Endothelial cell of umbilical vein (primary cell): ENCODE measurements at regions not wholly inside any gene's neighbourhood (a gene's known extent, or its start where the extent isn't known, plus 50 kb on each side); places are given as distances from the start of the nearest gene placed in this dataset.

Experiments used
- BruUV-seq: library from RNA; stranded (reverse); fragments of 400-500 nt; replicated peaks from 2 replicates; lab custom pipeline; 2021; lab: Mats Ljungman, UMichigan
- CTCF ChIA-PET: fragments of 300-600, 350-600 bp; sonication (Branson Sonifier 250); formaldehyde crosslinking; loops from one replicate; lab custom pipeline; 2021; ENCODE audit warnings: antibody characterized with exemption, inconsistent platforms; lab: Charles Lee
- POLR2A ChIA-PET: fragments of 300-600, 350-600 bp; sonication (Branson Sonifier 250); formaldehyde crosslinking; loops from one replicate; lab custom pipeline; 2021; ENCODE audit warnings: antibody characterized with exemption, inconsistent platforms; lab: Charles Lee
- DNase-seq: peaks from one replicate; pipeline ENCODE4 v3.0.0-alpha.2; 2011; ENCODE audit warnings: low read depth, low spot score
- FAIRE-seq: peaks from 2 replicates; lab custom pipeline; 2011; peaks lifted over from hg19 to GRCh38; lab: Jason Lieb, UNC
- H2AFZ ChIP-seq: 2 replicates; pipeline ENCODE4 v1.6.0; 2012; ENCODE audit warnings: low read depth, low read length, control low read depth, inconsistent platforms
- H3K27ac ChIP-seq: 2 replicates; pipeline ENCODE4 v1.5.1; 2011; ENCODE audit warnings: low read depth, mild to moderate bottlenecking, control low read depth, low read length, moderate library complexity; ENCODE audit not compliant: insufficient read depth
- H3K27me3 ChIP-seq, 2 experiments: 2 replicates each; pipeline versions ENCODE4 v1.6.0 to v1.6.1; 2011; ENCODE audit warnings: low read length in 2 of 2, mixed read lengths in 1 of 2; ENCODE audit not compliant: control insufficient read depth in 2 of 2, insufficient read depth in 2 of 2
- H3K36me3 ChIP-seq, 2 experiments: 2 replicates in 1 of 2; 3 replicates in 1 of 2; pipeline ENCODE4 v1.5.1; 2011; ENCODE audit warnings: low read length in 2 of 2, mild to moderate bottlenecking in 1 of 2, moderate library complexity in 1 of 2; ENCODE audit not compliant: control insufficient read depth in 2 of 2, insufficient read depth in 2 of 2; ENCODE audit errors: extremely low read depth in 1 of 2
- H3K4me1 ChIP-seq: 3 replicates; pipeline ENCODE4 v1.5.1; 2011; ENCODE audit warnings: mild to moderate bottlenecking, low read length; ENCODE audit not compliant: control insufficient read depth, insufficient read depth; ENCODE audit errors: extremely low read depth
- H3K4me2 ChIP-seq: 2 replicates; pipeline ENCODE4 v1.6.1; 2011; ENCODE audit warnings: low read length, control low read depth, mixed read lengths; ENCODE audit not compliant: insufficient read depth
- H3K4me3 ChIP-seq, 3 experiments: fragments of 200-600 bp in 1 of 3; sonication (generic), shearing (Covaris generic) in 1 of 3; replicated peaks in 1 of 3; 2 replicates each; pipeline ENCODE4 v1.5.1; 2011 to 2016; ENCODE audit warnings: control low read depth in 3 of 3, low read length in 3 of 3, mild to moderate bottlenecking in 2 of 3, inconsistent platforms in 1 of 3, low read depth in 1 of 3, moderate library complexity in 1 of 3; ENCODE audit not compliant: insufficient read depth in 1 of 3
- H3K79me2 ChIP-seq: 2 replicates; pipeline ENCODE4 v1.6.0; 2012; ENCODE audit warnings: low read length, inconsistent platforms; ENCODE audit not compliant: control insufficient read depth, insufficient read depth
- H3K9ac ChIP-seq: replicated peaks from 2 replicates; pipeline ENCODE3; 2011; ENCODE audit warnings: low read length, control low read depth; ENCODE audit not compliant: insufficient read depth; ENCODE audit errors: extremely low read depth
- H3K9me1 ChIP-seq: replicated peaks from 3 replicates; pipeline ENCODE4 v1.6.0; 2011; ENCODE audit warnings: mild to moderate bottlenecking, low read length; ENCODE audit not compliant: control insufficient read depth, insufficient read depth; ENCODE audit errors: extremely low read depth
- H3K9me3 ChIP-seq: replicated peaks from 2 replicates; pipeline ENCODE4 v1.5.1; 2012; ENCODE audit warnings: low read length, inconsistent platforms; ENCODE audit not compliant: control insufficient read depth, insufficient read depth
- H4K20me1 ChIP-seq: replicated peaks from 2 replicates; pipeline ENCODE3; 2011; ENCODE audit warnings: mild to moderate bottlenecking, low read length; ENCODE audit not compliant: control insufficient read depth, insufficient read depth; ENCODE audit errors: extremely low read depth
- EZH2 ChIP-seq: IDR thresholded peaks from 2 replicates; pipeline ENCODE4 v1.6.1; 2012; ENCODE audit warnings: borderline replicate concordance, low read depth, mild to moderate bottlenecking, moderate library complexity, low read length, inconsistent platforms; ENCODE audit not compliant: severe bottlenecking
- FOS ChIP-seq: IDR thresholded peaks from 2 replicates; pipeline ENCODE4 v1.6.1; 2011; ENCODE audit warnings: mild to moderate bottlenecking, low read length, moderate library complexity, borderline replicate concordance; ENCODE audit not compliant: insufficient read depth
- GATA2 ChIP-seq: IDR thresholded peaks from 2 replicates; pipeline ENCODE4 v1.7.0; 2011; ENCODE audit warnings: low read depth, mild to moderate bottlenecking, moderate library complexity, mixed read lengths, low read length; ENCODE audit not compliant: insufficient read length, insufficient read depth
- JUN ChIP-seq: IDR thresholded peaks from 2 replicates; pipeline ENCODE4 v1.6.1; 2011; ENCODE audit warnings: borderline replicate concordance, low read depth; ENCODE audit not compliant: insufficient read length, insufficient read depth
- MAX ChIP-seq: IDR thresholded peaks from 2 replicates; pipeline ENCODE4 v1.6.1; 2011; ENCODE audit not compliant: insufficient read depth, insufficient read length
- MYC ChIP-seq: IDR thresholded peaks from one replicate; pipeline ENCODE4 v1.6.1; 2011; ENCODE audit warnings: mild to moderate bottlenecking, low read depth, low read length
- POLR2A ChIP-seq: IDR thresholded peaks from 2 replicates; pipeline ENCODE4 v1.6.1; 2012; ENCODE audit warnings: low read depth, mild to moderate bottlenecking, control low read depth, low read length
- POLR2AphosphoS5 ChIP-seq: IDR thresholded peaks from 2 replicates; pipeline ENCODE4 v1.6.1; 2012; ENCODE audit warnings: low read depth, mild to moderate bottlenecking, control low read depth, low read length, moderate library complexity; ENCODE audit not compliant: insufficient read depth
- dilution Hi-C: fragments of 300-500 bp; cut with MboI; formaldehyde crosslinking; loops from one replicate; pipeline ENCODE4 v1.15.0; 2019; ENCODE audit warnings: low sequenced_read_pairs; ENCODE audit not compliant: extremely low pct_ligation_motif_present
- intact Hi-C: fragments of 100-400 bp; cut with micrococcal nuclease; formaldehyde crosslinking; loops from one replicate; pipeline ENCODE4 v1.10.0; 2022
- TF ChIP-seq, protein P1 (sequence below), 2 donors: IDR thresholded peaks; 1 replicate in 1 of 2; 2 replicates in 1 of 2; pipeline ENCODE4 v1.5.1; 2011; ENCODE audit warnings: low read length in 2 of 2, mild to moderate bottlenecking in 2 of 2, moderate library complexity in 2 of 2, control low read depth in 1 of 2, inconsistent platforms in 1 of 2, low read depth in 1 of 2; ENCODE audit not compliant: insufficient read depth in 1 of 2; ENCODE audit errors: extremely low read depth in 1 of 2

- H3K4me1 ChIP-seq, result no peaks in the 10 kb centered on the region
- POLR2A ChIA-PET, result no interaction called here
- CTCF ChIA-PET, result no interaction called here
- dilution Hi-C loops, result no loop called here
- no peaks in the 10 kb centered on the region for H4K20me1 ChIP-seq
- no peak for DNase-seq
- no peak overlapping the region for H3K4me3 ChIP-seq
- no peaks in the 10 kb centered on the region for H3K36me3 ChIP-seq
- no peak overlapping the region for H3K27ac ChIP-seq
- no peak overlapping the region for H3K4me2 ChIP-seq
- no peak overlapping the region for H3K9ac ChIP-seq
- H3K9me3 ChIP-seq, result peaks cover 3% of the 10 kb centered on the region
- intact Hi-C loops, result no loop called here
- no peaks in the 10 kb centered on the region for H3K9me1 ChIP-seq
- no peaks in the 10 kb centered on the region for H3K27me3 ChIP-seq
- H3K79me2 ChIP-seq, result no peaks in the 10 kb centered on the region
- BruUV-seq, result no TSS peak
- FAIRE-seq, result no peak
- H2AFZ ChIP-seq, result no peak overlapping the region
- TF ChIP-seq EZH2 (no peak), POLR2AphosphoS5 (no peak), FOS (no peak), MYC (no peak), MAX (no peak), GATA2 (no peak), JUN (no peak), POLR2A (no peak)
- TF ChIP-seq, protein P1, sequence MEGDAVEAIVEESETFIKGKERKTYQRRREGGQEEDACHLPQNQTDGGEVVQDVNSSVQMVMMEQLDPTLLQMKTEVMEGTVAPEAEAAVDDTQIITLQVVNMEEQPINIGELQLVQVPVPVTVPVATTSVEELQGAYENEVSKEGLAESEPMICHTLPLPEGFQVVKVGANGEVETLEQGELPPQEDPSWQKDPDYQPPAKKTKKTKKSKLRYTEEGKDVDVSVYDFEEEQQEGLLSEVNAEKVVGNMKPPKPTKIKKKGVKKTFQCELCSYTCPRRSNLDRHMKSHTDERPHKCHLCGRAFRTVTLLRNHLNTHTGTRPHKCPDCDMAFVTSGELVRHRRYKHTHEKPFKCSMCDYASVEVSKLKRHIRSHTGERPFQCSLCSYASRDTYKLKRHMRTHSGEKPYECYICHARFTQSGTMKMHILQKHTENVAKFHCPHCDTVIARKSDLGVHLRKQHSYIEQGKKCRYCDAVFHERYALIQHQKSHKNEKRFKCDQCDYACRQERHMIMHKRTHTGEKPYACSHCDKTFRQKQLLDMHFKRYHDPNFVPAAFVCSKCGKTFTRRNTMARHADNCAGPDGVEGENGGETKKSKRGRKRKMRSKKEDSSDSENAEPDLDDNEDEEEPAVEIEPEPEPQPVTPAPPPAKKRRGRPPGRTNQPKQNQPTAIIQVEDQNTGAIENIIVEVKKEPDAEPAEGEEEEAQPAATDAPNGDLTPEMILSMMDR (IDR thresholded peaks at IDR 0.05; ENCODE audit: extremely low read depth in 1 of 2, insufficient read depth in 1 of 2, low read depth in 1 of 2, low read length in 2 of 2), result no peak
Observed at GRCh38 chr4:181061787-181062186, 1181.4 kb upstream of the TENM3 start.
